Kidney epithelial cell (primary cell): ENCODE measurements at regions not wholly inside any gene's neighbourhood (a gene's known extent, or its start where the extent isn't known, plus 50 kb on each side); places are given as distances from the start of the nearest gene placed in this dataset.

Source experiments
- DNase-seq: peaks from one replicate; pipeline ENCODE4 v3.0.0-alpha.2; 2010; ENCODE audit warnings: low read depth
- H3K27me3 ChIP-seq: 2 replicates; pipeline ENCODE4 v1.6.0; 2011; ENCODE audit warnings: low read length; ENCODE audit not compliant: control insufficient read depth, insufficient read depth
- H3K36me3 ChIP-seq: 2 replicates; pipeline ENCODE4 v1.5.1; 2011; ENCODE audit warnings: low read length; ENCODE audit not compliant: control insufficient read depth, insufficient read depth
- H3K4me3 ChIP-seq: 2 replicates; pipeline ENCODE4 v1.5.1; 2011; ENCODE audit warnings: low read depth, mild to moderate bottlenecking, control low read depth, low read length
- TF ChIP-seq, protein P1 (sequence below): IDR thresholded peaks from 2 replicates; pipeline ENCODE4 v1.5.1; 2011; ENCODE audit warnings: mild to moderate bottlenecking, moderate library complexity, low read length, control low read depth, inconsistent platforms; ENCODE audit not compliant: insufficient read depth, poor library complexity, severe bottlenecking

DNA sequence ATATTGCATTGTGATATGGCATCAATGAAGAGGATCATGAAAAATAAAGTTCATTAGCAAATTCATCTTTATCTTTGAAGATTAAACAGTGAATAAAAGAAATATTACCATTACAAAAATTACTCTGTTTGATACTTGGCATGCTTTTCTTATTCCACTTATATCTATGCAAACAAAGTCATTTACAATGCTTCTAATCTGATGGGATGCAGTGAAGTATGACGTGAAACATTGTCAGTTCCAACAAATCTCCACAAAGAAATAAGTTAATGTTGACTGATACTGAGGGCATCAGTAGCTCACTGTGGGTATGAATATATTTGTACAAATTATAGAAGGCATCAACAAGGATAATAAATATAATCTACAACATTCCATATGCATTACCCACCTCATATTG lies 672.8 kb upstream of the POT1 start:
- DNase-seq: no peak
- no peak overlapping the region for H3K4me3 ChIP-seq
- H3K36me3 ChIP-seq: no peaks in the 10 kb centered on the region
- TF ChIP-seq, protein P1, sequence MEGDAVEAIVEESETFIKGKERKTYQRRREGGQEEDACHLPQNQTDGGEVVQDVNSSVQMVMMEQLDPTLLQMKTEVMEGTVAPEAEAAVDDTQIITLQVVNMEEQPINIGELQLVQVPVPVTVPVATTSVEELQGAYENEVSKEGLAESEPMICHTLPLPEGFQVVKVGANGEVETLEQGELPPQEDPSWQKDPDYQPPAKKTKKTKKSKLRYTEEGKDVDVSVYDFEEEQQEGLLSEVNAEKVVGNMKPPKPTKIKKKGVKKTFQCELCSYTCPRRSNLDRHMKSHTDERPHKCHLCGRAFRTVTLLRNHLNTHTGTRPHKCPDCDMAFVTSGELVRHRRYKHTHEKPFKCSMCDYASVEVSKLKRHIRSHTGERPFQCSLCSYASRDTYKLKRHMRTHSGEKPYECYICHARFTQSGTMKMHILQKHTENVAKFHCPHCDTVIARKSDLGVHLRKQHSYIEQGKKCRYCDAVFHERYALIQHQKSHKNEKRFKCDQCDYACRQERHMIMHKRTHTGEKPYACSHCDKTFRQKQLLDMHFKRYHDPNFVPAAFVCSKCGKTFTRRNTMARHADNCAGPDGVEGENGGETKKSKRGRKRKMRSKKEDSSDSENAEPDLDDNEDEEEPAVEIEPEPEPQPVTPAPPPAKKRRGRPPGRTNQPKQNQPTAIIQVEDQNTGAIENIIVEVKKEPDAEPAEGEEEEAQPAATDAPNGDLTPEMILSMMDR: no peak
- H3K27me3 ChIP-seq: no peaks in the 10 kb centered on the region

DNA sequence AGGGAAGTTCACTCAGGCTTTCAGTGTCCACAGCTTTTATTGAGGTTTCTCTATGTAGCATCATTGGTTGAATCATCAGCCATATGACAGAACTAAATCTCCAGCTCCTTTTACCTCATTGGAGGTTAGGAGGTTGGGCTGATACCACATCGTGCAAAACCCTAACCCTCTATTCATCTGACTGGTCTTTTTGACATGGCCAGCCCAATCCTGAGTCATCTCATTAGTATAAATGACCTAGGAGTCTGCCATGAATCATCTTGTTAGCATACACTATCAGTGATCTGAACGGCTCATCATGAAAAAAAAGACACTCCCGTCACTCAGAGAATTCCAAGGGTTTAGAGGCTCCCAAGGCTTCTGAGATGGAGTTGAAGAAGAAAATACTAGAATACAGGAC lies 669.8 kb upstream of the POT1 start:
- no peak for DNase-seq
- H3K4me3 ChIP-seq: no peak overlapping the region
- TF ChIP-seq, protein P1: no peak
- no peaks in the 10 kb centered on the region for H3K36me3 ChIP-seq
- H3K27me3 ChIP-seq: no peaks in the 10 kb centered on the region

- DNase-seq: no peak
- TF ChIP-seq, protein P1: no peak
- H3K36me3 ChIP-seq: no peaks in the 10 kb centered on the region
- no peaks in the 10 kb centered on the region for H3K27me3 ChIP-seq
- H3K4me3 ChIP-seq: no peak overlapping the region
Measured at GRCh38 chr7:125592331-125592730, 662.7 kb upstream of the POT1 start.

- no peak for DNase-seq
- TF ChIP-seq, protein P1: no peak
- Histone ChIP-seq H3K27me3 (no peaks in the 10 kb centered on the region), H3K4me3 (no peak overlapping the region), H3K36me3 (no peaks in the 10 kb centered on the region)
Measured at GRCh38 chr7:125573126-125573525, 643.5 kb upstream of the POT1 start.

DNA sequence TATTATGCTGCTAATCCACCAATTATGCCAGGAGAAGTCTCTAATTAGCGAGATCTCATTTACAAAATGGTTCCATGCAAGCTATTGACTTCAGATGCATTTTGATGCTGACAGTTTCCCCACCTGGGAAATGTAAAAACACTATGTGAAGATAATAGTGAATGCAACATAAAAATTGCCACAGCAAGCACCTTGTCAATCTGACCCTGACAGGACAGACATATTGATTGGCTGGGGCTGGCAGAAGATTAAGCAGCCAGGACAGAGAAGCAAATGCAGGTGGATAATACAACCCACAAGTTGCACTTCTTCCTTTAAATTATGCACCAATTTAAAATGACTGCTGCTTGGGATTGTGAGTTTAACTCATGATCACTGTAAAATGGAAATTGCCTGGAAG lies 642.8 kb upstream of the POT1 start:
- Histone ChIP-seq H3K27me3 (no peaks in the 10 kb centered on the region), H3K36me3 (no peaks in the 10 kb centered on the region), H3K4me3 (no peak overlapping the region)
- no peak for DNase-seq
- TF ChIP-seq, protein P1: no peak

GRCh38 chr7:125568799-125569198 lies 639.2 kb upstream of the POT1 start:
- H3K27me3 ChIP-seq: no peaks in the 10 kb centered on the region
- no peak overlapping the region for H3K4me3 ChIP-seq
- TF ChIP-seq, protein P1: no peak
- DNase-seq: no peak
- H3K36me3 ChIP-seq: no peaks in the 10 kb centered on the region
